Lung (tissue), 11 donors: ENCODE measurements at regions not wholly inside any gene's neighbourhood (a gene's known extent, or its start where the extent isn't known, plus 50 kb on each side); places are given as distances from the start of the nearest gene placed in this dataset.

Experiments used
- ATAC-seq: fragments of 200-7000 bp; cut with Tn5 transposase; one replicate; pipeline ENCODE4 v1.9.1; 2020; ENCODE audit warnings: moderate number of reproducible peaks; ENCODE audit not compliant: insufficient read depth, low FRiP score
- DNase-seq, 3 donors: peaks; one replicate each; pipeline ENCODE4 v3.0.0-alpha.2; 2013 to 2017
- H3K27ac ChIP-seq, 2 donors: one replicate each; pipeline ENCODE4 v1.5.1; 2013; ENCODE audit warnings: mild to moderate bottlenecking in 2 of 2, moderate library complexity in 2 of 2, control low read depth in 1 of 2, inconsistent platforms in 1 of 2, low read depth in 1 of 2, low read length in 1 of 2
- H3K27me3 ChIP-seq, 3 donors: one replicate each; pipeline ENCODE4 v1.5.1; 2013; ENCODE audit warnings: low read length in 2 of 3; ENCODE audit not compliant: control insufficient read depth in 3 of 3, insufficient read depth in 3 of 3
- H3K36me3 ChIP-seq, 4 donors: one replicate each; pipeline ENCODE4 v1.5.1; 2013; ENCODE audit warnings: low read length in 4 of 4, mild to moderate bottlenecking in 1 of 4, moderate library complexity in 1 of 4; ENCODE audit not compliant: control insufficient read depth in 4 of 4, insufficient read depth in 4 of 4
- H3K4me1 ChIP-seq, 5 donors: one replicate each; pipeline ENCODE4 v1.5.1; 2013; ENCODE audit warnings: low read length in 5 of 5, mild to moderate bottlenecking in 2 of 5, moderate library complexity in 1 of 5; ENCODE audit not compliant: control insufficient read depth in 5 of 5, insufficient read depth in 5 of 5
- H3K4me3 ChIP-seq: one replicate; pipeline ENCODE4 v1.5.1; 2013; ENCODE audit warnings: mild to moderate bottlenecking, control low read depth, moderate library complexity
- H3K9ac ChIP-seq, 2 donors: one replicate each; pipeline ENCODE4 v1.5.1; 2013; ENCODE audit warnings: low read length in 2 of 2, control low read depth in 1 of 2; ENCODE audit not compliant: insufficient read depth in 1 of 2
- H3K9me3 ChIP-seq, 4 donors: one replicate each; pipeline ENCODE4 v1.5.1; 2013; ENCODE audit warnings: low read length in 3 of 4, mild to moderate bottlenecking in 1 of 4, moderate library complexity in 1 of 4; ENCODE audit not compliant: control insufficient read depth in 4 of 4, insufficient read depth in 3 of 4
- WGBS, 2 donors: extraction: QIAGEN DNeasy Blood & Tissue Kit; methylation state at CpG; one replicate each; pipeline ENCODE4 v1.1.7; 2013; 5-methylcytosine and 5-hydroxymethylcytosine counted together
- TF ChIP-seq, protein P1 (sequence below): IDR thresholded peaks from 2 replicates; pipeline ENCODE4 v1.5.1; 2012; ENCODE audit warnings: mild to moderate bottlenecking; ENCODE audit errors: control extremely low read depth, extremely low read depth
- donor health status: control.
- donor health status: control.
- donor health status: Bipolar disorder and iron deficiency.
- donor health status: healthy.
- donor health status: DM: yes; HTN: yes; CAD: no.

DNA sequence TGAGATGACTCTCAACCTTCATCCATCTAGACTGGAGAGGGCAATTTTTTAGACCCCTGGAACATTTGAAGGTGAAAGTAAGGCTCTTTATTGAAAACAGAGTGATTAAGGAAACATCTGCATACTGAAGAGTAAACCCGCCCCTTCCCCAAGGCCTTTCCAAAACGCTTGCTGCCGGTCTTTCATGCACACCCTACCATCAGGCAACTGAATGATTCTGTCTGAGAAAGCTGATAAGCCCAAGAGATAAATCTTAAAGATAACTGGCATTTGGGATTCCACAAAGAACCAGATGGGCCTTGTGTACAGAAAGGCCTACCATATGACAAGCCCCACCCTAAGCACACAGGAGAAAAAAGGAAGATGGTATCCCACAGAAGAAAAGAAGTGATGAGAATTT, 54.4 kb upstream of the PIK3R1 start:
- H3K4me3 ChIP-seq = no peak overlapping the region
- peaks cover 0 to 2% (median 0%) of the 10 kb centered on the region in 4 donors for H3K9me3 ChIP-seq
- H3K4me1 ChIP-seq = peaks cover 0 to 12% (median 0%) of the 10 kb centered on the region in 5 donors
- no peak overlapping the region for H3K27ac ChIP-seq
- no peak for ATAC-seq
- 78% methylated on average over 3 of the region's 3 CpGs for WGBS, 2 donors
- no peaks in the 10 kb centered on the region for H3K27me3 ChIP-seq
- no peak for DNase-seq
- no peaks in the 10 kb centered on the region for H3K36me3 ChIP-seq
- TF ChIP-seq, protein P1, sequence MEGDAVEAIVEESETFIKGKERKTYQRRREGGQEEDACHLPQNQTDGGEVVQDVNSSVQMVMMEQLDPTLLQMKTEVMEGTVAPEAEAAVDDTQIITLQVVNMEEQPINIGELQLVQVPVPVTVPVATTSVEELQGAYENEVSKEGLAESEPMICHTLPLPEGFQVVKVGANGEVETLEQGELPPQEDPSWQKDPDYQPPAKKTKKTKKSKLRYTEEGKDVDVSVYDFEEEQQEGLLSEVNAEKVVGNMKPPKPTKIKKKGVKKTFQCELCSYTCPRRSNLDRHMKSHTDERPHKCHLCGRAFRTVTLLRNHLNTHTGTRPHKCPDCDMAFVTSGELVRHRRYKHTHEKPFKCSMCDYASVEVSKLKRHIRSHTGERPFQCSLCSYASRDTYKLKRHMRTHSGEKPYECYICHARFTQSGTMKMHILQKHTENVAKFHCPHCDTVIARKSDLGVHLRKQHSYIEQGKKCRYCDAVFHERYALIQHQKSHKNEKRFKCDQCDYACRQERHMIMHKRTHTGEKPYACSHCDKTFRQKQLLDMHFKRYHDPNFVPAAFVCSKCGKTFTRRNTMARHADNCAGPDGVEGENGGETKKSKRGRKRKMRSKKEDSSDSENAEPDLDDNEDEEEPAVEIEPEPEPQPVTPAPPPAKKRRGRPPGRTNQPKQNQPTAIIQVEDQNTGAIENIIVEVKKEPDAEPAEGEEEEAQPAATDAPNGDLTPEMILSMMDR = no peak
- H3K9ac ChIP-seq = no peak overlapping the region

DNA sequence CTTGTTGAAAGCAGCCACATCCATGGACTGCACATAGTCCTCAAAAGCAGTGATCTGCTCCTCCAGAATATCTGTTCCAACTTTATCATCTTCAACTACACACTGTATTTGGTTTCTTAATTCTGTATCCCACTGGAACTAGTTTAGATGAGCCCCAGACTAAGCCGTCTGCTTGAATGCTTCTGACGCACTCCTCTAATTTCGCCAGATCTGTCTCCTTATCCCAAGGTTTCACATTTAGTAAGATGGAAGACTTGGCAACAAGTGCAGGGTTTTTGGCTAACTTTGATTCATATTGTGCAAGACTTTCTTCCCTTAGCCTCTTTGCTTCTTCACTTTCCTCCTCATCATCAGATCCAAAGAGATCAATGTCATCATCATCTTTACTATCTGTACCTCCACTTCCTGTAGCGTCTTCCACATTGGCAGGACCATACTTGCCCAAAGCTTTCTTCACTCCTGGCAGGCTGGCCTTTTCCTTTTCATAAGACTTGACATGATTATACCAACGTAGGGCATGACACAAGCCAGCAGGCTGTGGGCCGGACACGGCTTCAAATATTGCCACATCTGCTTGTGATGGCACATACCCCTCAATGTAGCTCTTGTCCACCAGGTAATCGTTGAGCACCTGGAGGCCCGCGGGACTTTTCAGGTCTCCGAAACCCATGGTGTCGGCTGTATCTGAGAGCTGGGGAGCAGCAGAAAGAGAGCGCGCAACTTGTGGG, 56.2 kb upstream of the PIK3R1 start:
- Histone ChIP-seq H3K27me3 (no peaks in the 10 kb centered on the region), H3K27ac (no peak overlapping the region), H3K9ac (no peak overlapping the region), H3K36me3 (no peaks in the 10 kb centered on the region), H3K9me3 (peaks cover 0 to 2% (median 0%) of the 10 kb centered on the region in 4 donors), H3K4me1 (peaks cover 0 to 12% (median 0%) of the 10 kb centered on the region in 5 donors), H3K4me3 (no peak overlapping the region)
- TF ChIP-seq, protein P1 = no peak
- DNase-seq (peak in 2 of 3 donors; percentile 36 to 77), ATAC-seq (no peak)
- WGBS, 2 donors = 92 to 93% methylated on average over 14 of the region's 14 CpGs

DNA sequence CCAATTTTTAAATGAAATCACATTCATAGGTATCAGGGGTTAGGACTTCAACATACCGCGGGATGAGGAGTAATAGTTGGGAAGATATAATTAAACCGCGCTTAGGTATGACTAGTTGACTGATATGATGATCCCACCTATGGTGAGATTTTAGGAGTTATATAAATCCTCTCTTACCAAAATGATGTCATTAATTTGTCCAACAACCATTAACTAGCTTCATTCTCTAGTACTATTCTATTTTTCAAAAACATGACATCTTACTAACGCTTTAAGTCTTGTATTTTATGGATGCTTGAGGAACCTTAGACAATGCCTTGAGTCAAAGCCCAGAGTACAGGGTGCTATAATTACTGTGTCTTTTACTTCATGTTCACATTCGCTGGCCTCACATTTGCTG, 59.6 kb upstream of the PIK3R1 start:
- 97 to 98% methylated on average over 6 of the region's 6 CpGs for WGBS, 2 donors
- Histone ChIP-seq H3K9ac (no peak overlapping the region), H3K27ac (no peak overlapping the region), H3K4me3 (no peak overlapping the region), H3K36me3 (no peaks in the 10 kb centered on the region), H3K4me1 (peaks cover 0 to 12% (median 3%) of the 10 kb centered on the region in 5 donors), H3K27me3 (no peaks in the 10 kb centered on the region), H3K9me3 (no peaks in the 10 kb centered on the region)
- ATAC-seq = no peak
- TF ChIP-seq, protein P1 = no peak
- no peak for DNase-seq
